RWPE2 (cell line): ENCODE measurements at regions not wholly inside any gene's neighbourhood (a gene's known extent, or its start where the extent isn't known, plus 50 kb on each side); places are given as distances from the start of the nearest gene placed in this dataset.
A peak's percentile ranks its signal among the peaks of the same experiment; 100 is the strongest.
"Not testable (repeated sequence)": the region's sequence is repeated elsewhere in the genome, so short reads cannot be mapped to it uniquely, and the experiment has no call there.

Experiments used
- ATAC-seq: fragments of 200-7000 bp; cut with Tn5 transposase; 3 replicates; pipeline ENCODE4 v1.9.1; 2021; ENCODE audit warnings: low read depth
- DNase-seq: peaks from one replicate; pipeline ENCODE4 v3.0.0-alpha.2; 2020; ENCODE audit warnings: low spot score
- H3K27ac ChIP-seq: fragments of 450-650 bp; 2 replicates; pipeline ENCODE4 v1.5.1; 2017; ENCODE audit warnings: mild to moderate bottlenecking; ENCODE audit not compliant: poor library complexity, severe bottlenecking
- H3K27me3 ChIP-seq: fragments of 250-450 bp; sonication (Bioruptor Pico); 2 replicates; pipeline ENCODE4 v1.5.1; 2021; ENCODE audit warnings: mild to moderate bottlenecking, moderate library complexity; ENCODE audit not compliant: insufficient read depth, poor library complexity, severe bottlenecking
- H3K36me3 ChIP-seq: fragments of 250-450 bp; sonication (Bioruptor Pico); 2 replicates; pipeline ENCODE4 v1.5.1; 2020; ENCODE audit warnings: low read depth, mild to moderate bottlenecking, moderate library complexity
- H3K4me1 ChIP-seq: fragments of 250-450 bp; sonication (Bioruptor Pico); 2 replicates; pipeline ENCODE4 v1.5.1; 2021; ENCODE audit warnings: mild to moderate bottlenecking, moderate library complexity; ENCODE audit not compliant: insufficient read depth, poor library complexity, severe bottlenecking
- H3K4me3 ChIP-seq: fragments of 250-450 bp; sonication (Bioruptor Pico); 2 replicates; pipeline ENCODE4 v1.5.1; 2021; ENCODE audit warnings: mild to moderate bottlenecking, moderate library complexity; ENCODE audit not compliant: severe bottlenecking
- H3K9me3 ChIP-seq: fragments of 250-450 bp; sonication (Bioruptor Pico); 2 replicates; pipeline ENCODE4 v1.5.1; 2021; ENCODE audit warnings: mild to moderate bottlenecking, moderate library complexity; ENCODE audit not compliant: severe bottlenecking
- TF ChIP-seq, protein P1 (sequence below): fragments of 450-650 bp; IDR thresholded peaks from one replicate; pipeline ENCODE4 v1.5.1; 2017; ENCODE audit warnings: mild to moderate bottlenecking, moderate library complexity; ENCODE audit not compliant: poor library complexity, severe bottlenecking

DNA sequence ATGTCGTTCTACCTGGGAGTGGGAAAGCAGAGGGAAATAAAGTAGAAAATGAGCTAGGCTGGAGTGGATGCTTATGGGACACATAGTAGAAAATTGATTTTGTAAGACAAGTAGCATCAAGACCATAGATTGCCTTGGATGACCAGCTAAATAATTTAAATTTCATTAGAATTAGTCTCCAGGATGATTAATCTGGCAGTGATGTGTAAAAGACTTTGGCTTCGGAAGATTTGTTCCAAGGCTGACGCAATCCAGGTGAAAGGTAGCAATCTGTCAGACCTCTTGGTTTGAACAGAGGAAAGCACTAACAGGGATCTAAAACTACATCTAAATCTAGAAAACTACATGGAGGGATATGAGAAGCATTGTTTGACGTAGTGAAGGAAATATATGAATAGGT lies 236.5 kb downstream of the ARL4A start:
- ATAC-seq (peak; percentile 97), DNase-seq (peak; percentile 75)
- Histone ChIP-seq H3K4me3 (no peak overlapping the region), H3K4me1 (peaks cover 31% of the 10 kb centered on the region), H3K9me3 (no peaks in the 10 kb centered on the region), H3K27ac (peak overlapping the region; percentile 65), H3K36me3 (no peaks in the 10 kb centered on the region), H3K27me3 (no peaks in the 10 kb centered on the region)
- TF ChIP-seq, protein P1, sequence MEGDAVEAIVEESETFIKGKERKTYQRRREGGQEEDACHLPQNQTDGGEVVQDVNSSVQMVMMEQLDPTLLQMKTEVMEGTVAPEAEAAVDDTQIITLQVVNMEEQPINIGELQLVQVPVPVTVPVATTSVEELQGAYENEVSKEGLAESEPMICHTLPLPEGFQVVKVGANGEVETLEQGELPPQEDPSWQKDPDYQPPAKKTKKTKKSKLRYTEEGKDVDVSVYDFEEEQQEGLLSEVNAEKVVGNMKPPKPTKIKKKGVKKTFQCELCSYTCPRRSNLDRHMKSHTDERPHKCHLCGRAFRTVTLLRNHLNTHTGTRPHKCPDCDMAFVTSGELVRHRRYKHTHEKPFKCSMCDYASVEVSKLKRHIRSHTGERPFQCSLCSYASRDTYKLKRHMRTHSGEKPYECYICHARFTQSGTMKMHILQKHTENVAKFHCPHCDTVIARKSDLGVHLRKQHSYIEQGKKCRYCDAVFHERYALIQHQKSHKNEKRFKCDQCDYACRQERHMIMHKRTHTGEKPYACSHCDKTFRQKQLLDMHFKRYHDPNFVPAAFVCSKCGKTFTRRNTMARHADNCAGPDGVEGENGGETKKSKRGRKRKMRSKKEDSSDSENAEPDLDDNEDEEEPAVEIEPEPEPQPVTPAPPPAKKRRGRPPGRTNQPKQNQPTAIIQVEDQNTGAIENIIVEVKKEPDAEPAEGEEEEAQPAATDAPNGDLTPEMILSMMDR: no peak

DNA sequence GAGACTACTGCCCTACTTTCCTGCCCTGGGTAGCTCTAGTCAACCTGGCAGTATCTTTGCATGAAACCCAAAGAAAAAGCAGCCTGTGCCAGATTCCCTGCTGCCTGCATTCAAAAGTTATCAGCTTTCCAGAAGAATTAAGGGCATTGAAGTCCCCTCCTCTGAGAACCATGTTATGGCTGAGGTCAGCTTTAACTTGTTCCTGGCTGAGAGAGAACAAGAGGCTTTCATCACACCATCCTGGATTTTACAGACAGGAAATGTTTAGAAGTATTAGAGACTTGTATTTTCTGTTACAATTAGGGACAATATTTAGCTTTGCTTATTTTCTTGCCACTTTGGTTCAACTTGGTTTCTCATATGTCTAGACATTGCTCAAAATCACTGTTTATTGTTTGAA lies 238.8 kb downstream of the ARL4A start:
- DNase-seq: no peak
- Histone ChIP-seq H3K27ac (no peak overlapping the region), H3K36me3 (no peaks in the 10 kb centered on the region), H3K9me3 (no peaks in the 10 kb centered on the region), H3K4me3 (no peak overlapping the region), H3K27me3 (no peaks in the 10 kb centered on the region), H3K4me1 (peaks cover 31% of the 10 kb centered on the region)
- TF ChIP-seq, protein P1: no peak
- ATAC-seq: no peak

DNA sequence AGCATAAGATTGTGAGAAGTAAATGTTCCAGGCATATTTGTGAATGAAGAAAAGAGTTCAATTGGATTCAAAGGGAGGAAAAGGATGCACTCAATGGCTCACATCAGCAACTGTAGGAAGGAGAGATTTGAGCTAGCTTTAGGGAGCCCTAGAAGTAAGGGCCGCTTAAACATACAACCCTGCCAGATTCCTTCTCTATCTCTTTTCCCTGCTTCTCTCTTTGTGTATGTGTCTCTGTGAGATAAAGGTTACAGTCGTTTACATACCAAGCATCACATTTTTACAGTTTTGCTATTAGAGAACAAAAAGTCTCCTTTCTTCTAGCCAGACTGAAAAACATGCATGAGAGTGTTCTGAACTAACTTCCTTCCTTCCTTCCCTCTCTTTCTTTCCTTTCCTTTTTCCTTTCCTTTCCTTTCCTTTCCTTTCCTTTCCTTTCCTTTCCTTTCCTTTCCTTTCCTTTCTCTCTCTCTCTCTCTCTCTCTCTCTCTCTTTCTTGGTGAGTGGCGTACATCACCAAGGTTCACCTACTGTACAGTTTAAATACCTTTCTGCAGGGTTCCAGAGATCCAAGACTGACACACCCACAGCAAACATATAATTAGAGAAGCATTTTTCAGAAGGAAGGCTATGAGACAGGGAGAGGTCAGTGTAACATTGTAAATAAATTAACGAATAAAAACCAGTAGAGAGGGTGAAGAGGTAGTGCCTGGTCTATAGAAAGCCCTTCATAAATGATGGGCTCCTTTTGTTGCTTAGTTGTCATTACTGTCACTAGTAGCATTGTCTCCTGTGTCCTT lies 240.4 kb downstream of the ARL4A start:
- no peaks in the 10 kb centered on the region for H3K9me3 ChIP-seq
- H3K27me3 ChIP-seq: no peaks in the 10 kb centered on the region
- no peaks in the 10 kb centered on the region for H3K36me3 ChIP-seq
- no peak overlapping the region for H3K4me3 ChIP-seq
- H3K4me1 ChIP-seq: peaks cover 23% of the 10 kb centered on the region
- ATAC-seq (no peak), DNase-seq (no peak)
- no peak overlapping the region for H3K27ac ChIP-seq
- TF ChIP-seq, protein P1: no peak

DNA sequence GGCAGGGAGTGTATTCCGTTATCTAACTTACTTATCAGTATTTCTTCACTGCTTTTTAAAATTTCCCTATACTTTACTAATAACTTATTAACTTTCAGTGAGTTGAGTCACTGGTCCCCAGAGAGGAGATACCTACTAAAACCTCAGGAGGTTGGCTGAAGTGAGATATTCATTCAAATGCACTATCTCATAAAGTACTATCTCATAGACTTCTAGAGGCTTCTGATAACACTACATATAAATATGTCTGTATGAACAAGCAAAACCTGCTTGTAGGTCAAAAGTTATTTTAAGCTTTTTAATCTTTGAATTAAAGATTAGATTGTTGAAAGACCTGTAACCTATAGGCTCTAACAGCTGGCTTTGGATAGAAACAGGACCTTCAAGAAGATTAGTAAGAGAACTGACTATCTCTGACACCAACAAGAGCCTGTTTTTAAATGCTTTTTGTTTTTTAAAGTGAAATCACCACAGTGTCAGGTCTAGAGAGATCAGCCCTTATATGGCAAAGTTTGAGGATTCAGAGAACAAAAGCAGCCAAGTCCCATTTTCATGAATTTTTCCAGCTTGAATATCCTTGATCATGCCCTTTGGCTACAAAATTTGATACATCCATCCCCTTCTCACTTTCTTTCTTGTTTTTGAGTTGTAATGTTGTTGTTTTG lies 242.2 kb downstream of the ARL4A start:
- TF ChIP-seq, protein P1: no peak
- H3K27me3 ChIP-seq: no peaks in the 10 kb centered on the region
- H3K4me3 ChIP-seq: no peak overlapping the region
- H3K27ac ChIP-seq: no peak overlapping the region
- no peak for DNase-seq
- ATAC-seq: no peak
- H3K36me3 ChIP-seq: no peaks in the 10 kb centered on the region
- H3K9me3 ChIP-seq: no peaks in the 10 kb centered on the region
- H3K4me1 ChIP-seq: peaks cover 7% of the 10 kb centered on the region

DNA sequence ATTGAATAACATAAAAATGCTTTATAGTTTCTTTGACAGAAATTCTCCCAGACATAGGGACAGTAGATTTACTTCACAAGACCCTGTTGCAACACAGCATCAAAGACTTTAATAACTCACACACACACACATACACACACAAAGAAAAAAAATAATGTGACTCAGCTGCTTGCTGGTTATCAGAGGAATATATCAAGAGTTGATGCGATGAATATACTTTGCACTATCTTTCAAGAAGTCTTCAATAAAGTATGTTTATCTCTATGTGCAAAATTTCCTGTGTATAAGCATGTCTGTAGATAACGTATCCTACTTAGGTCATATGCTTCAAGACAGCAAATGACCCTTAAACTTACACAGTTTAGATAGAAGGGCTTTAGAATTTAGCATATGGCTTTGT lies 243.1 kb downstream of the ARL4A start:
- TF ChIP-seq, protein P1: no peak
- no peak for ATAC-seq
- Histone ChIP-seq H3K9me3 (no peaks in the 10 kb centered on the region), H3K36me3 (no peaks in the 10 kb centered on the region), H3K4me3 (no peak overlapping the region), H3K4me1 (peaks cover 2% of the 10 kb centered on the region), H3K27me3 (no peaks in the 10 kb centered on the region), H3K27ac (no peak overlapping the region)
- DNase-seq: no peak

DNA sequence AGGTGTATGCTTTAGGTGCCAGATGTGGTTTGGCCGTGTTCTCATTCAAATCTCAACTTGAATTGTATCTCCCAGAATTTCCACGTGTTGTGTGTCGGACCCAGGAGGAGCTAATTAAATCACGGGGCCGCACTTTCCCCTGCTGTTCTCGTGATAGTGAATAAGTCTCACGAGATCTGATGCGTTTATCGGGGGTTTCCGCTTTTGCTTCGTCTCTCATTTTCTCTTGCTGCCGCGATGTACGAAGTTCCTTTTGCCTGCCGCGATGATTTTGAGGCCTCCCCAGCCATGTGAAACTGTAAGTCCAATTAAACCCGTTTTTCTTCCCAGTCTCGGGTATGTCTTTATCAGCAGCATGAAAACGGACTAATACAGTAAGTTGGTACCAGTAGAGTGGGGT lies 244.0 kb downstream of the ARL4A start:
- not testable (repeated sequence) for DNase-seq, H3K27ac ChIP-seq, H3K36me3 ChIP-seq, H3K27me3 ChIP-seq, H3K4me3 ChIP-seq, H3K9me3 ChIP-seq, ATAC-seq, H3K4me1 ChIP-seq
